MCF 10A (cell line): ENCODE measurements at regions not wholly inside any gene's neighbourhood (a gene's known extent, or its start where the extent isn't known, plus 50 kb on each side); places are given as distances from the start of the nearest gene placed in this dataset.
A peak's percentile ranks its signal among the peaks of the same experiment; 100 is the strongest.
"Not testable (repeated sequence)": the region's sequence is repeated elsewhere in the genome, so short reads cannot be mapped to it uniquely, and the experiment has no call there.

ENCODE experiments used
- BruUV-seq: library from RNA; stranded (reverse); fragments of 400-500 nt; replicated peaks from 2 replicates; lab custom pipeline; 2021; lab: Mats Ljungman, UMichigan
- CTCF ChIA-PET: fragments of 300-600 bp; sonication (Branson Sonifier 250); formaldehyde crosslinking; extraction: SDS; loops from one replicate; lab custom pipeline; 2021; ENCODE audit warnings: antibody characterized with exemption, inconsistent platforms; lab: Yijun Ruan, JAX
- POLR2A ChIA-PET: fragments of 300-600, 350-650 bp; sonication (Branson Sonifier 250); formaldehyde crosslinking; extraction: SDS; loops from one replicate; lab custom pipeline; 2020; ENCODE audit warnings: antibody characterized with exemption, inconsistent platforms; lab: Yijun Ruan, JAX
- DNase-seq: peaks from one replicate; pipeline ENCODE4 v3.0.0-alpha.2; 2018; ENCODE audit not compliant: unreplicated experiment
- H3K27ac Mint-ChIP-seq: one replicate; pipeline ENCODE4 v1.8.0; 2022; ENCODE audit warnings: mild to moderate bottlenecking, low read depth, mixed read lengths; ENCODE audit not compliant: unreplicated experiment
- H3K27me3 Mint-ChIP-seq: one replicate; pipeline ENCODE4 v1.8.0; 2022; ENCODE audit warnings: mixed read lengths; ENCODE audit not compliant: insufficient read depth, unreplicated experiment
- H3K36me3 Mint-ChIP-seq: one replicate; pipeline ENCODE4 v1.8.0; 2022; ENCODE audit warnings: mild to moderate bottlenecking, moderate library complexity, mixed read lengths; ENCODE audit not compliant: insufficient read depth, unreplicated experiment
- H3K4me1 Mint-ChIP-seq: one replicate; pipeline ENCODE4 v1.8.0; 2022; ENCODE audit warnings: mixed read lengths; ENCODE audit not compliant: insufficient read depth, unreplicated experiment
- H3K4me3 Mint-ChIP-seq: one replicate; pipeline ENCODE4 v1.8.0; 2022; ENCODE audit warnings: mild to moderate bottlenecking, moderate library complexity, mixed read lengths; ENCODE audit not compliant: unreplicated experiment
- H3K9me3 Mint-ChIP-seq: one replicate; pipeline ENCODE4 v1.8.0; 2022; ENCODE audit warnings: mixed read lengths; ENCODE audit not compliant: unreplicated experiment
- intact Hi-C: fragments of 100-400 bp; cut with micrococcal nuclease; formaldehyde crosslinking; loops from 2 replicates; pipeline ENCODE4 v1.14.1; 2022
- TF ChIP-seq, protein P1 (sequence below): fragments of 200-600 bp; IDR thresholded peaks from one replicate; pipeline ENCODE4 v1.8.0; 2022; ENCODE audit warnings: antibody characterized with exemption, mild to moderate bottlenecking; ENCODE audit not compliant: unreplicated experiment

DNA sequence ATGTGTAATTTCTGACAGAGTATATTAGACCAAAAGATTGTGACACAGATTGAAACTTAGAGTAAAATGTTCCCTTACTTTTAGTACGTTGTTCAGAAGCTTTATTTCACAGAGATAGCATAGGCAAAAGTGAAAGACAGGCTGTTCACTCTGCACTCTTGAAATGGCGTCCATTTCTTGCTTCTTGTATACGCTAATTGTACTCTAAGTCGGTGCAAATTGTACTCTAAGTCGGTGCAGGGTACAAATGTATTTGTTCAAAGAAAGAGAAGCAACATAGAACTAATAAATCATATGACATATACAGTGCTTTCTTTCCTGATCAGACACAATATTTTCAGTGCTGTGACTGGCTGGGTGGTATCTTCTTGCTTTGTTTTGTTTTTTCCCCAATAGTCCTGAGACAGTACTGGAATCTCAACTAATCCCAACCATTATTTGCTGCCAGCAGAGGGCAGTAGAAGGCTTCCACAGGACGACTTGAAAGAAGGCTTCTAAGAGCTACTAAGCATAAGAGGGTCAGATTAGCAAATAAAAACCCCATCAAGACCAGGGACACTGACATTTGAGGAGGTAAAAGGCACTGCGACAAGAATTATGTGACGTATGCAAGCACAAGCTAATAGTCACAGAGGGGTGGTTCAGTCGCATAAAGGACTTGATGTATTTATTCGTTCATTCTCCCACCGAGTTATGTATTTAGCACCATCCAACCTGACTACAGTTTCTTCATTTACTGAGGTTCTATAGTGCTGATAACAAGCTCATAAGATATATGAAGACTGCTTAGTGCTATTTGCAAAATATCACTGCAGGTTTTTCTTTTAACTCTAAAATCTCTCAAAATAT lies 831.8 kb downstream of the TAF11L14 start:
- no peaks in the 10 kb centered on the region for H3K36me3 Mint-ChIP-seq
- ChIA-PET POLR2A (no interaction called here), CTCF (interaction anchor here (0.5 to 5.7 kb wide), 52 partner anchors 9 to 1365 kb away, joined by 3 to 92 read pairs (median 4); no protein-coding TSS in a partner anchor)
- H3K4me3 Mint-ChIP-seq: no peak overlapping the region
- no peaks in the 10 kb centered on the region for H3K27me3 Mint-ChIP-seq
- intact Hi-C loops: loop anchor here (1.0 to 2.0 kb wide), 3 partner anchors 71 to 1143 kb away; no protein-coding TSS in a partner anchor
- H3K4me1 Mint-ChIP-seq: peaks cover 6% of the 10 kb centered on the region
- H3K9me3 Mint-ChIP-seq: no peaks in the 10 kb centered on the region
- no TSS peak for BruUV-seq
- TF ChIP-seq, protein P1, sequence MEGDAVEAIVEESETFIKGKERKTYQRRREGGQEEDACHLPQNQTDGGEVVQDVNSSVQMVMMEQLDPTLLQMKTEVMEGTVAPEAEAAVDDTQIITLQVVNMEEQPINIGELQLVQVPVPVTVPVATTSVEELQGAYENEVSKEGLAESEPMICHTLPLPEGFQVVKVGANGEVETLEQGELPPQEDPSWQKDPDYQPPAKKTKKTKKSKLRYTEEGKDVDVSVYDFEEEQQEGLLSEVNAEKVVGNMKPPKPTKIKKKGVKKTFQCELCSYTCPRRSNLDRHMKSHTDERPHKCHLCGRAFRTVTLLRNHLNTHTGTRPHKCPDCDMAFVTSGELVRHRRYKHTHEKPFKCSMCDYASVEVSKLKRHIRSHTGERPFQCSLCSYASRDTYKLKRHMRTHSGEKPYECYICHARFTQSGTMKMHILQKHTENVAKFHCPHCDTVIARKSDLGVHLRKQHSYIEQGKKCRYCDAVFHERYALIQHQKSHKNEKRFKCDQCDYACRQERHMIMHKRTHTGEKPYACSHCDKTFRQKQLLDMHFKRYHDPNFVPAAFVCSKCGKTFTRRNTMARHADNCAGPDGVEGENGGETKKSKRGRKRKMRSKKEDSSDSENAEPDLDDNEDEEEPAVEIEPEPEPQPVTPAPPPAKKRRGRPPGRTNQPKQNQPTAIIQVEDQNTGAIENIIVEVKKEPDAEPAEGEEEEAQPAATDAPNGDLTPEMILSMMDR: peak; percentile 63
- no peak overlapping the region for H3K27ac Mint-ChIP-seq
- peak; percentile 78 for DNase-seq

DNA sequence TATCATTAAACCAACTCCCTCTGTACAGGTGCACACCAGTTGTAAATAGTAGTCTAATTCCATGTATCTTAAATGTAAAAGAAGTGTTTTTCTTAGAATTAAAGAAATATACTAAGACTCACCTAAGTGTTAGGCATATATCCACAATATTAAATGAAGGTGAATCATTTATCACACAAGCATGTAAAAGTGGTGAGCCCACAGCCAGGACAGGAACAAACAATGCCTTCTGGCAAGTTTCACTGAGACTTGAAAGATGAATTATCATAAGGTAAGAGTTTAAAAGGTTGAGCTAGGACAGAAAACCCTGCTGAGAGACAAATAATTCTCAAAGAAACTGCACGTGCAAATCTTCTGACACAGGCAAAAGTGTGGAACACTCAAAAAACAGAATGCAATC lies 832.5 kb downstream of the TAF11L14 start:
- H3K4me3 Mint-ChIP-seq: no peak overlapping the region
- TF ChIP-seq, protein P1: no peak
- intact Hi-C loops: loop anchor here (1.0 to 2.0 kb wide), 3 partner anchors 72 to 1142 kb away; no protein-coding TSS in a partner anchor
- H3K27me3 Mint-ChIP-seq: no peaks in the 10 kb centered on the region
- DNase-seq: no peak
- peaks cover 6% of the 10 kb centered on the region for H3K4me1 Mint-ChIP-seq
- H3K27ac Mint-ChIP-seq: no peak overlapping the region
- no peaks in the 10 kb centered on the region for H3K9me3 Mint-ChIP-seq
- ChIA-PET POLR2A (no interaction called here), CTCF (interaction anchor here (0.5 to 5.7 kb wide), 46 partner anchors 10 to 1364 kb away, joined by 3 to 92 read pairs (median 4); no protein-coding TSS in a partner anchor)
- no peaks in the 10 kb centered on the region for H3K36me3 Mint-ChIP-seq
- no TSS peak for BruUV-seq

DNA sequence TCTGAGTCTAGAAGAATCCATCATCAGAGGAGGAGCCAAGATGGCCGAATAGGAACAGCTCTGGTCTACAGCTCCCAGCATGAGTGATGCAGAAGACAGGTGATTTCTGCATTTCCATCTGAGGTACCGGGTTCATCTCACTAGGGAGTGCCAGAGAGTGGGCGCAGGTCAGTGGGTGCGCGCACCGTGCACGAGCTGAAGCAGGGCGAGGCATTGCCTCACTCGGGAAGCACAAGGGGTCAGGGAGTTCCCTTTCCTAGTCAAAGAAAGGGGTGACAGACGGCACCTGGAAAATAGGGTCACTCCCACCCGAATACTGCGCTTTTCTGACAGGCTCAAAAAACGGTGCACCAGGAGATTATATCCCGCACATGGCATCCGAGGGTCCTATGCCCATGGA lies 837.5 kb downstream of the TAF11L14 start:
- H3K27ac Mint-ChIP-seq, H3K9me3 Mint-ChIP-seq, CTCF ChIA-PET, BruUV-seq, H3K4me3 Mint-ChIP-seq, DNase-seq, H3K27me3 Mint-ChIP-seq, H3K36me3 Mint-ChIP-seq, H3K4me1 Mint-ChIP-seq, intact Hi-C loops, POLR2A ChIA-PET: not testable (repeated sequence)

DNA sequence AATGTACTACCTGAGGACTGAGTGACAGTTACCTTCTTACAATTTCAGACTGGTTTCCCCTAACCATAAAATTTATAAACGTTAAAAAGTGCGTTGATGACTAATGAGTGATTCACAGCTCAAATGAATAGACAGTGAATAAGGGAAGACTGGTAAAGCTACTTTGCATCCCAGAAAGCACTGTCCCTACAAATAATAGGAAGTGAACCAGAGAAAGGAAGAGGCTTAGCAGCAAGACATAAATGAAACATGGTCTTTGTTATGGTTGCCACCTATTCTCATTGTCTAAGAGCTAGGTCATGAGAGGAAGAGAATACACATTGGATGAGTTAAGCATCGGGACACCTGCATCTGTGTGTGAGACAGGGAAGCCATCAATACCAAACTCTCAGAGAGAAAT lies 849.2 kb downstream of the TAF11L14 start:
- H3K9me3 Mint-ChIP-seq: no peaks in the 10 kb centered on the region
- ChIA-PET POLR2A (no interaction called here), CTCF (interaction anchor here (1.0 kb wide), 1 partner anchor 17 kb away, joined by 5 read pairs; no protein-coding TSS in a partner anchor)
- H3K27me3 Mint-ChIP-seq: no peaks in the 10 kb centered on the region
- TF ChIP-seq, protein P1: no peak
- H3K36me3 Mint-ChIP-seq: no peaks in the 10 kb centered on the region
- intact Hi-C loops: no loop called here
- peaks cover 7% of the 10 kb centered on the region for H3K4me1 Mint-ChIP-seq
- no peak overlapping the region for H3K27ac Mint-ChIP-seq
- no TSS peak for BruUV-seq
- DNase-seq: peak; percentile 21
- no peak overlapping the region for H3K4me3 Mint-ChIP-seq
